PC-9 (cell line): ENCODE measurements at regions not wholly inside any gene's neighbourhood (a gene's known extent, or its start where the extent isn't known, plus 50 kb on each side); places are given as distances from the start of the nearest gene placed in this dataset.

ENCODE experiments used
- BruUV-seq: library from RNA; stranded (reverse); fragments of 400-500 nt; replicated peaks from 2 replicates; lab custom pipeline; 2021; lab: Mats Ljungman, UMichigan
- CTCF ChIA-PET: fragments of 300-600 bp; sonication (Branson Sonifier 250); formaldehyde crosslinking; loops from one replicate; lab custom pipeline; 2022; ENCODE audit warnings: antibody characterized with exemption; lab: Charles Lee
- POLR2A ChIA-PET: fragments of 300-600 bp; sonication (Branson Sonifier 250); formaldehyde crosslinking; loops from one replicate; lab custom pipeline; 2022; ENCODE audit warnings: antibody characterized with exemption; ENCODE audit not compliant: unreplicated experiment; lab: Charles Lee
- DNase-seq, 2 experiments: peaks; one replicate each; pipeline versions ENCODE4 v3.0.0 to v3.0.0-alpha.2; 2015 to 2022; ENCODE audit warnings: mixed read lengths in 1 of 2
- H2AFZ ChIP-seq: fragments of 200-600 bp; sonication (generic); 2 replicates; pipeline ENCODE4 v1.8.1; 2017; ENCODE audit warnings: antibody characterized with exemption
- H3F3A ChIP-seq: fragments of 200-600 bp; sonication (generic); 2 replicates; pipeline ENCODE4 v1.8.1; 2017; ENCODE audit warnings: antibody characterized with exemption, mild to moderate bottlenecking, low read depth; ENCODE audit not compliant: insufficient read depth
- H3K27ac ChIP-seq: fragments of 200-600 bp; sonication (generic); 2 replicates; pipeline ENCODE4 v1.6.1; 2016; ENCODE audit warnings: mixed run types
- H3K27me3 ChIP-seq: fragments of 200-600 bp; sonication (generic); 2 replicates; pipeline ENCODE4 v1.6.1; 2016; ENCODE audit warnings: low read depth, mixed run types; ENCODE audit not compliant: insufficient read depth
- H3K36me3 ChIP-seq: fragments of 200-600 bp; sonication (generic); 2 replicates; pipeline ENCODE4 v1.6.1; 2016; ENCODE audit warnings: low read depth, mixed run types
- H3K4me1 ChIP-seq: fragments of 200-600 bp; sonication (generic); replicated peaks from 2 replicates; pipeline ENCODE4 v1.6.1; 2016; ENCODE audit warnings: mixed run types; ENCODE audit not compliant: insufficient read depth
- H3K4me2 ChIP-seq: fragments of 200-600 bp; sonication (generic); 2 replicates; pipeline ENCODE4 v1.6.1; 2017; ENCODE audit warnings: mixed run types
- H3K4me3 ChIP-seq: fragments of 200-600 bp; sonication (generic); 2 replicates; pipeline ENCODE4 v1.6.1; 2016; ENCODE audit warnings: mixed run types
- H3K79me2 ChIP-seq: fragments of 200-600 bp; sonication (generic); 2 replicates; pipeline ENCODE4 v1.6.1; 2017; ENCODE audit warnings: low read depth, mixed run types
- H3K9me2 ChIP-seq: fragments of 200-600 bp; sonication (generic); 2 replicates; pipeline ENCODE4 v1.8.1; 2017; ENCODE audit warnings: mild to moderate bottlenecking; ENCODE audit not compliant: insufficient read depth
- H3K9me3 ChIP-seq: fragments of 200-600 bp; sonication (generic); 2 replicates; pipeline ENCODE4 v1.8.1; 2016; ENCODE audit warnings: low read depth; ENCODE audit not compliant: insufficient read depth
- H4K20me1 ChIP-seq: fragments of 200-600 bp; sonication (generic); 2 replicates; pipeline ENCODE4 v1.8.1; 2017; ENCODE audit not compliant: insufficient read depth
- CTCF ChIP-seq: fragments of 200-600 bp; sonication (generic); conservative IDR thresholded peaks from 2 replicates; pipeline ENCODE4 v1.6.1; 2017; ENCODE audit warnings: mixed run types, antibody characterized with exemption, mild to moderate bottlenecking, moderate library complexity
- EZH2 ChIP-seq: fragments of 200-600 bp; sonication (generic); IDR thresholded peaks from 2 replicates; pipeline ENCODE4 v1.8.0; 2017; ENCODE audit warnings: antibody characterized with exemption, low read depth
- intact Hi-C: fragments of 100-400 bp; cut with micrococcal nuclease; formaldehyde crosslinking; loops from one replicate; pipeline ENCODE4 v1.10.0; 2022; ENCODE audit not compliant: unreplicated experiment

DNA sequence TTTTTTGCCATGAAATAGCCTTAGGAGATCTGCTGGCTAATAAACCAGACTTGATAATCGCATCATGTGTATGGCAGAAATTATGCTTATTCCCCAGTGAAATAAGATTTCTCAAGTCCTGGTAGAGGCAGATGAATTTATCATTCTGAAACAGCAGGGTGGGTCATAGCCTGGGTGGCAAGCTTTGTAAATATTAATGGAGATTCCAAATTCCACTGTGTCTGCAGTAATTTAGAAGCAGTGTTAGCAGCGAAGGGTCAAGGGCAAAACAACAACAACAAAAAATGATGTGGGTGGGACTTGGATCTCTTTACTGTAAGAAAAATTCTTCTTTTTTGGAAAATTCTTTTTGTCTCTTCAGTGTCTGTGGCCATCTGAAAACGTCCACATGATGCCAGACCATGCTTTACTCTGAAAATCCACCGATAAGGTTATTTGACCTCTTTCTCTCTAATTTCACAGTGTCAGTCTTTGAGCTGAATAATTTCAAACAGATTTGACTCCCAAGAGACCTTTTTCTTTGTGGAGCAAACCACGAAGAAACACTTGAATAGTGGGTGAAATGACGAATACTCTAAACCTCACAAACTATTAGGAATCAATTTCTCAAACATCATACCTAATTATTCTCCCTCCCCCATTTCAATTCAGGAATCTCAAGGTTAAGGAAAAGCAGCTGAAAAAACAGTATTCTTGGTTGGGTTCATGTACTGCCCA, 106.0 kb upstream of the RPS23 start:
- POLR2A ChIA-PET: no interaction called here
- Histone ChIP-seq H3K27me3 (0 out of 2 replicates have a peak, but pooled peaks cover 4% of the 10 kb centered on the region), H3K4me2 (no peak overlapping the region), H3K4me1 (peaks cover 15% of the 10 kb centered on the region), H4K20me1 (no peaks in the 10 kb centered on the region), H2AFZ (no peak overlapping the region), H3K79me2 (no peaks in the 10 kb centered on the region), H3K27ac (no peak overlapping the region), H3K4me3 (no peak overlapping the region), H3K36me3 (no peaks in the 10 kb centered on the region), H3K9me2 (no peaks in the 10 kb centered on the region), H3K9me3 (no peaks in the 10 kb centered on the region), H3F3A (peaks cover 4% of the 10 kb centered on the region; the same call in 1 of the 2 replicates)
- BruUV-seq: no TSS peak
- intact Hi-C loops: no loop called here
- CTCF ChIA-PET: no interaction called here
- DNase-seq: no peak
- TF ChIP-seq CTCF (no peak), EZH2 (no peak)

- no TSS peak for BruUV-seq
- TF ChIP-seq CTCF (no peak), EZH2 (no peak)
- POLR2A ChIA-PET: no interaction called here
Measured at GRCh38 chr5:82381591-82381990, 103.4 kb upstream of the RPS23 start.

DNA sequence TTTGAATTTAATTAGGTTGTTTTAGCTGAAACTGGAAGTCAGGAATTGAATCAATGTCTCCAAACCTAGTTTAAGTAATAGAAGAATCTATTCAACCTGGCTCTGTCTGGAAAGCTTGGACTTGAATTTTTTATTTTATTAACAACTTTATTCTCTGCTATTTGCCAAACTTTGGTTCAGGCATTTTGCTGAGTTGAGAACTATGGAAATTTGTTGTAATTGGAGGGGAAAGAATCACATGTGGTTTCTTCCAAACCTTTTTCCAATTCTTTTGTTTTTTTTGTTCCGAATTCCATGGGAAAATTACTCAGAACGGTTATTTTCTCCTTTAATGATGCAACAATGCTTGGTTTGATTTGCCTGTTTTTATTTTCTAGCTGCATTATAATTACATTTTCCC, 98.2 kb upstream of the RPS23 start:
- no peak for TF ChIP-seq CTCF
- no peak for TF ChIP-seq EZH2
- ChIA-PET CTCF (interaction anchor here (0.6 kb wide), 1 partner anchor 518 kb away, joined by 4 read pairs; no protein-coding TSS in a partner anchor), POLR2A (no interaction called here)
- Histone ChIP-seq H3K27ac (no peak overlapping the region), H3F3A (no peaks in the 10 kb centered on the region), H3K79me2 (no peaks in the 10 kb centered on the region), H3K36me3 (no peaks in the 10 kb centered on the region), H3K9me3 (no peaks in the 10 kb centered on the region), H3K4me2 (no peak overlapping the region), H3K27me3 (0 out of 2 replicates have a peak, but pooled peaks cover 4% of the 10 kb centered on the region), H3K4me1 (no peaks in the 10 kb centered on the region), H3K4me3 (no peak overlapping the region), H4K20me1 (no peaks in the 10 kb centered on the region), H2AFZ (no peak overlapping the region), H3K9me2 (no peaks in the 10 kb centered on the region)
- no peak for DNase-seq
- intact Hi-C loops: no loop called here
- BruUV-seq: no TSS peak

More at GRCh38 chr5:82381591-82381990, 103.4 kb upstream of the RPS23 start:
- H3K4me2 ChIP-seq: no peak overlapping the region
- H3K79me2 ChIP-seq: no peaks in the 10 kb centered on the region
- no peaks in the 10 kb centered on the region for H3K9me2 ChIP-seq
- DNase-seq: no peak
- no peaks in the 10 kb centered on the region for H3K9me3 ChIP-seq
- no peaks in the 10 kb centered on the region; the same call in 1 of the 2 replicates for H3F3A ChIP-seq
- H3K36me3 ChIP-seq: no peaks in the 10 kb centered on the region
- no peak overlapping the region for H2AFZ ChIP-seq
- intact Hi-C loops: no loop called here
- no peak overlapping the region for H3K4me3 ChIP-seq
- H3K4me1 ChIP-seq: no peaks in the 10 kb centered on the region
- H3K27me3 ChIP-seq: 0 out of 2 replicates have a peak, but pooled peaks cover 4% of the 10 kb centered on the region
- CTCF ChIA-PET: no interaction called here
- no peak overlapping the region for H3K27ac ChIP-seq
- H4K20me1 ChIP-seq: no peaks in the 10 kb centered on the region
